GM19463 (cell line): ENCODE measurements at regions not wholly inside any gene's neighbourhood (a gene's known extent, or its start where the extent isn't known, plus 50 kb on each side); places are given as distances from the start of the nearest gene placed in this dataset.

ENCODE experiments used
- ATAC-seq: cut with Tn5 transposase; IDR thresholded peaks from one replicate; pipeline ENCODE4 v1.9.1; 2021; ENCODE audit warnings: mild to moderate bottlenecking, moderate library complexity; ENCODE audit not compliant: unreplicated experiment

- ATAC-seq: no peak
Measured at GRCh38 chr13:50345804-50346203, 330.6 kb downstream of the KCNRG start.

GRCh38 chr13:50348371-50348770, 333.1 kb downstream of the KCNRG start:
- no peak for ATAC-seq

- ATAC-seq: no peak
Measured at GRCh38 chr13:50352720-50353480, 337.7 kb downstream of the KCNRG start.

- no peak for ATAC-seq
Measured at GRCh38 chr13:50353651-50354415, 338.6 kb downstream of the KCNRG start.

GRCh38 chr13:50355797-50356196, 340.6 kb downstream of the KCNRG start:
- no peak for ATAC-seq

GRCh38 chr13:50357136-50357535, 341.9 kb downstream of the KCNRG start:
- no peak for ATAC-seq

- no peak for ATAC-seq
Measured at GRCh38 chr13:50357586-50358118, 342.4 kb downstream of the KCNRG start.

GRCh38 chr13:50358231-50359040, 343.2 kb downstream of the KCNRG start:
- no peak for ATAC-seq

GRCh38 chr13:50359041-50359367, 343.8 kb downstream of the KCNRG start:
- ATAC-seq: no peak

GRCh38 chr13:50359779-50360178, 344.5 kb downstream of the KCNRG start:
- ATAC-seq: no peak

- ATAC-seq: no peak
Measured at GRCh38 chr13:50360637-50361036, 345.4 kb downstream of the KCNRG start.

GRCh38 chr13:50361282-50361681, 346.0 kb downstream of the KCNRG start:
- no peak for ATAC-seq

GRCh38 chr13:50365408-50366391, 350.5 kb downstream of the KCNRG start:
- ATAC-seq: peak; percentile 63

- peak; percentile 52 for ATAC-seq
Measured at GRCh38 chr13:50366488-50367174, 351.4 kb downstream of the KCNRG start.

- no peak for ATAC-seq
Measured at GRCh38 chr13:50369646-50370045, 354.4 kb downstream of the KCNRG start.

- peak; percentile 32 for ATAC-seq
Measured at GRCh38 chr13:50370303-50370950, 355.2 kb downstream of the KCNRG start.

GRCh38 chr13:50374517-50374916, 359.3 kb downstream of the KCNRG start:
- ATAC-seq: no peak

- no peak for ATAC-seq
Measured at GRCh38 chr13:50375792-50376191, 360.5 kb downstream of the KCNRG start.
